Uterus (tissue), 3 donors: ENCODE measurements at regions not wholly inside any gene's neighbourhood (a gene's known extent, or its start where the extent isn't known, plus 50 kb on each side); places are given as distances from the start of the nearest gene placed in this dataset.

Experiments used
- DNase-seq, 2 donors: peaks; one replicate each; pipeline ENCODE4 v3.0.0-alpha.2; 2019 to 2020
- H3K27ac ChIP-seq, 2 donors: fragments of 200-600 bp; sonication (generic); 1 replicate in 1 of 2; 2 replicates in 1 of 2; pipeline ENCODE4 v1.5.1; 2016 to 2018
- H3K27me3 ChIP-seq, 2 donors: fragments of 200-600 bp; sonication (generic); one replicate each; pipeline ENCODE4 v1.5.1; 2018 to 2019; ENCODE audit warnings: control low read depth in 1 of 2
- H3K36me3 ChIP-seq, 2 donors: fragments of 200-600 bp; sonication (generic); one replicate each; pipeline ENCODE4 v1.5.1; 2019; ENCODE audit warnings: control low read depth in 1 of 2
- H3K4me1 ChIP-seq, 2 donors: fragments of 200-600 bp; sonication (generic); one replicate each; pipeline ENCODE4 v1.5.1; 2018 to 2019; ENCODE audit warnings: control low read depth in 1 of 2
- H3K4me3 ChIP-seq, 2 donors: fragments of 200-600 bp; sonication (generic); 1 replicate in 1 of 2; 2 replicates in 1 of 2; pipeline ENCODE4 v1.5.1; 2018 to 2019; ENCODE audit warnings: mild to moderate bottlenecking in 1 of 2
- H3K9me3 ChIP-seq, 2 donors: fragments of 200-600 bp; sonication (generic); one replicate each; pipeline ENCODE4 v1.5.1; 2019; ENCODE audit warnings: control low read depth in 1 of 2
- POLR2A ChIP-seq, 2 donors: fragments of 450-650 bp; IDR thresholded peaks; one replicate each; pipeline ENCODE4 v1.6.1; 2016; ENCODE audit warnings: antibody characterized with exemption in 2 of 2, mild to moderate bottlenecking in 1 of 2, moderate library complexity in 1 of 2
- intact Hi-C: fragments of 100-400 bp; cut with DNase I; formaldehyde crosslinking; loops from one replicate; pipeline ENCODE4 v1.15.1; 2023; ENCODE audit warnings: low total_unique reads
- TF ChIP-seq, protein P1 (sequence below), 4 experiments: fragments of 200-600 bp in 2 of 4; fragments of 450-650 bp in 2 of 4; sonication (generic) in 2 of 4; IDR thresholded peaks; one replicate each; pipeline ENCODE4 v1.5.1; 2016 to 2019; ENCODE audit warnings: antibody characterized with exemption in 4 of 4, mild to moderate bottlenecking in 2 of 4, moderate library complexity in 1 of 4
- donor health status: DM: yes; HTN: yes; CAD: no.

DNA sequence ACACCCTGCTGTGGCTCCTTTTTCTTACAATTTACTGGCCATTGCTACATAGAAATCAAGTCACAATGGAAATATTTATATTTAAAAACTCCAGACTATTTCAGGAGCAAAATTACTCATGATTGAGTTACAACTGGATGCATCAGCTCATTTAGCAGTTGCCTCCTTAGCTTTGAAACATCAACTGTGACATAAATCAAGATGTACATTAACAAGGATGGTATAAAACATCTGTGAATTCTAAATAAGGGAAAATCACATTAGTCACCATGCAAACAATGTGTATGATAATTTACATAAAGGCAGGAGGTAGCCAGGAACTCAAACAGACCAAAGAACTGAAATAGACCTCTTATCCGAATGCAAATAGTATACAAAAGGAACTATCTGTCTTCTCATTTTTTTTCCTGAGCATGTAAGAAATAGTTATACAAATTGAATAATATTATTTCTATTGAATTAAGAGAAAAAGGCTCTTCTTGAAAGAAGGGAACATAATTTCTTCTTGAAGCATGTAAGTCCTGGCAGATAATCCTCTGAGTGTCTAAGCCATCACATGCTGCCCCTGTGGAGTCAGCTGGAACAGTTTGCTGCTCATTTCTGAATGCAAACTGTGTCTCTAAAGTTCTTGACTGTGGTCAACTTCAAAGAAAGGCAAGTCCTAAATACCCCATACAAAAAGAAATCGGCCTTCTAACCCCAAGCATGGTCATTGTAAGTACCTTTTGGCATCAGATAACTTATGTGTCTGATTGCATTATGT is 151.2 kb downstream of the NAA11 start:
- Histone ChIP-seq H3K27ac (no peak overlapping the region), H3K4me1 (no peaks in the 10 kb centered on the region), H3K36me3 (no peaks in the 10 kb centered on the region), H3K9me3 (no peaks in the 10 kb centered on the region), H3K4me3 (no peak overlapping the region), H3K27me3 (no peaks in the 10 kb centered on the region)
- DNase-seq: no peak
- intact Hi-C loops: no loop called here
- TF ChIP-seq POLR2A (IDR thresholded peaks at IDR 0.05): no peak
- TF ChIP-seq, protein P1, sequence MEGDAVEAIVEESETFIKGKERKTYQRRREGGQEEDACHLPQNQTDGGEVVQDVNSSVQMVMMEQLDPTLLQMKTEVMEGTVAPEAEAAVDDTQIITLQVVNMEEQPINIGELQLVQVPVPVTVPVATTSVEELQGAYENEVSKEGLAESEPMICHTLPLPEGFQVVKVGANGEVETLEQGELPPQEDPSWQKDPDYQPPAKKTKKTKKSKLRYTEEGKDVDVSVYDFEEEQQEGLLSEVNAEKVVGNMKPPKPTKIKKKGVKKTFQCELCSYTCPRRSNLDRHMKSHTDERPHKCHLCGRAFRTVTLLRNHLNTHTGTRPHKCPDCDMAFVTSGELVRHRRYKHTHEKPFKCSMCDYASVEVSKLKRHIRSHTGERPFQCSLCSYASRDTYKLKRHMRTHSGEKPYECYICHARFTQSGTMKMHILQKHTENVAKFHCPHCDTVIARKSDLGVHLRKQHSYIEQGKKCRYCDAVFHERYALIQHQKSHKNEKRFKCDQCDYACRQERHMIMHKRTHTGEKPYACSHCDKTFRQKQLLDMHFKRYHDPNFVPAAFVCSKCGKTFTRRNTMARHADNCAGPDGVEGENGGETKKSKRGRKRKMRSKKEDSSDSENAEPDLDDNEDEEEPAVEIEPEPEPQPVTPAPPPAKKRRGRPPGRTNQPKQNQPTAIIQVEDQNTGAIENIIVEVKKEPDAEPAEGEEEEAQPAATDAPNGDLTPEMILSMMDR (IDR thresholded peaks at IDR 0.05): no peak

- intact Hi-C loops: no loop called here
- TF ChIP-seq, protein P1 (IDR thresholded peaks at IDR 0.05): no peak
- TF ChIP-seq POLR2A (IDR thresholded peaks at IDR 0.05): no peak
- Histone ChIP-seq H3K36me3 (no peaks in the 10 kb centered on the region), H3K27me3 (no peaks in the 10 kb centered on the region), H3K4me1 (no peaks in the 10 kb centered on the region), H3K4me3 (no peak overlapping the region), H3K9me3 (no peaks in the 10 kb centered on the region), H3K27ac (no peak overlapping the region)
- DNase-seq: no peak
These were observed 152.7 kb downstream of the NAA11 start for GRCh38 chr4:79173186-79173585.

DNA sequence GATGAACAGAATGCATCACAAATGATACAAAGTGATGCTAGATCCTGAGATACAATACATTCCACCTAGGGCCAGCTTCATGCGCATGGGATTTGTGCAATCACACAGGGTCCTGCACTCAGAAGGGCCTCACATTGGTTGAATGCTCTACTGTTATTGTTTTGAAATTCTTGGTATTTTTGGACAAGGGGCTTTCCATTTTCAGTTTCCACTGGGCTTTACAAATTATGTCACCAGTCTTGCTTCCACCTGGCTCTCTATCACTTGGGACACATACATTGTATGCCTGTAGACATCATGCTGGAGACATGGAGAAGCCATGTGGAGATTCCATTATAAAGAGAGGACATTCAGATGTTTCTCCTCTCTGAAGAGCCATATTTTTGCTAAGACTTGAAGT is 155.8 kb downstream of the NAA11 start:
- no peak for DNase-seq
- Histone ChIP-seq H3K36me3 (no peaks in the 10 kb centered on the region), H3K27ac (no peak overlapping the region), H3K4me1 (no peaks in the 10 kb centered on the region), H3K9me3 (no peaks in the 10 kb centered on the region), H3K4me3 (no peak overlapping the region), H3K27me3 (no peaks in the 10 kb centered on the region)
- intact Hi-C loops: no loop called here
- TF ChIP-seq POLR2A (IDR thresholded peaks at IDR 0.05): no peak
- TF ChIP-seq, protein P1 (IDR thresholded peaks at IDR 0.05): no peak

DNA sequence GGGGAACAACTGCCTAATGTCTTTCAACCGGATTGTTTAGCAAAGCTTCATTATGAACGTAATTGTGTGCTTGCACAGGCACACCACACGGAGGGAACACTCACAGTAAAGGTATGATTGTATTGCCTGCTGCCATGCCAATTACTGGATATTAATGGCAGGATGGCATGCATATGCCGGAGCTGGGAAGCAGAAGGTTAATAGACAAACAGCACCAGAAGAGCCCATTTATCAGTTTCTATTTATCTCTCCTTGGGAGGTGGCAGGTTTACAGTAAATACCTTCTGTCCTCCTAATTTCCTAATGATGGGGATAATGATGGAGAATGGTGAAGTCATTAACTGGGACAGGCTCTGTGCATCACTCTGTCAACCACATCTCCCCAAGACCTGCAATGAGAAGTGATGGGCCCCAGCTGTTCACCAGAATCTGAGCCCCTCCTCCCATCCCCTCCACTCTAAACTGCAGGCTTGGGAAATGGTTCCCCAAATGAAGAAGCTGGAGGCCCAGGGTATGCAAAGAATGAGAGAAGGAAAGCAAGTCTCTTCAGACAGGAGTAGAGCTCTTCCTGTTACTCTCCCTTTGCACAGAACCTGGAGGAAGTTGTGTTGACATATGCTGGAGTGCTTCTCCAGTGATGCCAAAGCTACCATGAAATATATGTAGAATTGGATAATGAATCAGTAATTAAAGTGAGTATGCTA is 160.8 kb downstream of the NAA11 start:
- Histone ChIP-seq H3K9me3 (no peaks in the 10 kb centered on the region), H3K27me3 (no peaks in the 10 kb centered on the region), H3K27ac (no peak overlapping the region), H3K4me3 (no peak overlapping the region), H3K4me1 (no peaks in the 10 kb centered on the region), H3K36me3 (no peaks in the 10 kb centered on the region)
- intact Hi-C loops: no loop called here
- no peak for DNase-seq
- no peak for TF ChIP-seq POLR2A (IDR thresholded peaks at IDR 0.05)
- TF ChIP-seq, protein P1 (IDR thresholded peaks at IDR 0.05): no peak

DNA sequence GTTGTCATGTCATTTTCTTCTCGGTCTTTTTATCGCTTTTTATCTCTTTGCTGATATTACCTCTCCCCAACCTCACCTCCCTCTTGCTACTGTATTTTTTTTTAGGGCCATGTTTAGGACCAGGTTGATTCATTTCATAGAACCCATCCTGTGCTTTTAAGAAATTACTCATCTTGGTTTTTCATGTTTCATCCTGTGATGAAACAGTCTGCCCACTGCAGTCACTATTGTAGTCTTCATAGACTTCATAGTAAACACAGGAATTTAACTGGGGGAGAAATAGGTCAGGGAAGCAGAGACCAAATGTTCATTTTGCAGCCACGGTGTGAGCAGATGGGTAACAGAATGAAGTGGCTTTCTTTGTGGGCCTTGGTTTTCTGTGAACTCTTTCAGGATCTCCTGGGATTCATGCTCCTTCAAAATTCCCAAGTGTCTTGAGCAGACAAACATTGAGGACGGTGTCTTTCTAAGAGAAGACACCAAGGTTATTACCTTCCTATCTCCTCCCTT is 161.8 kb downstream of the NAA11 start:
- intact Hi-C loops: no loop called here
- no peak for TF ChIP-seq POLR2A (IDR thresholded peaks at IDR 0.05)
- TF ChIP-seq, protein P1 (IDR thresholded peaks at IDR 0.05): no peak
- DNase-seq: no peak
- H3K4me3 ChIP-seq: no peak overlapping the region
- no peaks in the 10 kb centered on the region for H3K4me1 ChIP-seq
- H3K9me3 ChIP-seq: no peaks in the 10 kb centered on the region
- no peaks in the 10 kb centered on the region for H3K27me3 ChIP-seq
- H3K36me3 ChIP-seq: no peaks in the 10 kb centered on the region
- no peak overlapping the region for H3K27ac ChIP-seq
